ENCODE measurements at regions not wholly inside any gene's neighbourhood (a gene's known extent, or its start where the extent isn't known, plus 50 kb on each side); places are given as distances from the start of the nearest gene placed in this dataset.

GRCh38 chr7:50962962-50963374, 180.3 kb upstream of the GRB10 start:
- DNase-seq, result no peak

GRCh38 chr7:50962281-50962883, 179.7 kb upstream of the GRB10 start:
- no peak for DNase-seq

GRCh38 chr7:50960621-50961310, 178.1 kb upstream of the GRB10 start:
- DNase-seq, result no peak

- no peak for DNase-seq
Observed at GRCh38 chr7:50959991-50960390, 177.3 kb upstream of the GRB10 start.

GRCh38 chr7:50959560-50959959, 176.9 kb upstream of the GRB10 start:
- DNase-seq, result no peak

- DNase-seq, result no peak
Observed at GRCh38 chr7:50957855-50958254, 175.2 kb upstream of the GRB10 start.

- no peak for DNase-seq
Observed at GRCh38 chr7:50957431-50957830, 174.7 kb upstream of the GRB10 start.

- no peak for DNase-seq
Observed at GRCh38 chr7:50956522-50957155, 173.9 kb upstream of the GRB10 start.

GRCh38 chr7:50954716-50955115, 172.0 kb upstream of the GRB10 start:
- DNase-seq, result no peak

- DNase-seq, result no peak
Observed at GRCh38 chr7:50954245-50954644, 171.5 kb upstream of the GRB10 start.

- no peak for DNase-seq
Observed at GRCh38 chr7:50953820-50954219, 171.1 kb upstream of the GRB10 start.

- no peak for DNase-seq
Observed at GRCh38 chr7:50953303-50953702, 170.6 kb upstream of the GRB10 start.

- DNase-seq, result no peak
Observed at GRCh38 chr7:50952544-50952943, 169.8 kb upstream of the GRB10 start.

GRCh38 chr7:50952120-50952519, 169.4 kb upstream of the GRB10 start:
- no peak for DNase-seq

GRCh38 chr7:50943482-50943881, 160.8 kb upstream of the GRB10 start:
- DNase-seq, result no peak

- DNase-seq, result no peak
Observed at GRCh38 chr7:50941525-50941924, 158.8 kb upstream of the GRB10 start.

- DNase-seq, result no peak
Observed at GRCh38 chr7:50940621-50941020, 157.9 kb upstream of the GRB10 start.

- DNase-seq, result no peak
Observed at GRCh38 chr7:50939021-50939420, 156.3 kb upstream of the GRB10 start.

GRCh38 chr7:50937727-50938126, 155.0 kb upstream of the GRB10 start:
- DNase-seq, result no peak

- no peak for DNase-seq
Observed at GRCh38 chr7:50926049-50926448, 143.4 kb upstream of the GRB10 start.

- DNase-seq, result no peak
Observed at GRCh38 chr7:50923476-50923875, 140.8 kb upstream of the GRB10 start.

GRCh38 chr7:50921114-50921813, 138.6 kb upstream of the GRB10 start:
- DNase-seq, result peak in 1 of 2 experiments; percentile 6

GRCh38 chr7:50920031-50920635, 137.4 kb upstream of the GRB10 start:
- no peak for DNase-seq
